Astrocyte (in vitro differentiated cells and primary cell): ENCODE measurements at regions not wholly inside any gene's neighbourhood (a gene's known extent, or its start where the extent isn't known, plus 50 kb on each side); places are given as distances from the start of the nearest gene placed in this dataset.

Source experiments
- DNase-seq: peaks from one replicate; pipeline ENCODE4 v3.0.0-alpha.2; 2010; ENCODE audit warnings: low read depth
- FAIRE-seq: peaks from 2 replicates; lab custom pipeline; 2011; peaks lifted over from hg19 to GRCh38; lab: Jason Lieb, UNC
- H2AFZ ChIP-seq: 2 replicates; pipeline ENCODE4 v1.6.0; 2012; ENCODE audit warnings: low read depth, low read length, inconsistent platforms
- H3K27ac ChIP-seq: 2 replicates; pipeline ENCODE4 v1.5.1; 2011; ENCODE audit warnings: low read depth, low read length, inconsistent platforms
- H3K27me3 ChIP-seq: 2 replicates; pipeline ENCODE4 v1.6.0; 2011; ENCODE audit warnings: low read length, inconsistent platforms; ENCODE audit not compliant: insufficient read depth
- H3K36me3 ChIP-seq: 2 replicates; pipeline ENCODE4 v1.5.1; 2011; ENCODE audit warnings: low read length, inconsistent platforms; ENCODE audit not compliant: insufficient read depth
- H3K4me1 ChIP-seq: 2 replicates; pipeline ENCODE4 v1.5.1; 2011; ENCODE audit warnings: low read length, inconsistent platforms; ENCODE audit not compliant: insufficient read depth
- H3K4me2 ChIP-seq: 2 replicates; pipeline ENCODE4 v1.6.0; 2012; ENCODE audit warnings: low read length, inconsistent platforms
- H3K4me3 ChIP-seq: 2 replicates; pipeline ENCODE4 v1.5.1; 2011; ENCODE audit warnings: low read depth, mild to moderate bottlenecking, low read length, inconsistent platforms; ENCODE audit not compliant: insufficient read depth
- H3K79me2 ChIP-seq: 2 replicates; pipeline ENCODE4 v1.6.0; 2012; ENCODE audit warnings: mild to moderate bottlenecking, low read length, inconsistent platforms; ENCODE audit not compliant: insufficient read depth
- H3K9ac ChIP-seq: 2 replicates; pipeline ENCODE4 v1.6.0; 2012; ENCODE audit warnings: mild to moderate bottlenecking, low read length, inconsistent platforms
- H3K9me3 ChIP-seq: 2 replicates; pipeline ENCODE4 v1.5.1; 2012; ENCODE audit warnings: low read depth, mild to moderate bottlenecking, low read length, inconsistent platforms; ENCODE audit not compliant: insufficient read depth
- H4K20me1 ChIP-seq: 2 replicates; pipeline ENCODE4 v1.6.0; 2012; ENCODE audit warnings: low read length, inconsistent platforms; ENCODE audit not compliant: insufficient read depth
- H3K27ac Mint-ChIP-seq: one replicate; pipeline ENCODE4 v1.8.0; 2021; ENCODE audit warnings: mild to moderate bottlenecking, mixed read lengths; ENCODE audit not compliant: unreplicated experiment
- H3K27me3 Mint-ChIP-seq: one replicate; pipeline ENCODE4 v1.8.0; 2021; ENCODE audit warnings: low read depth, mixed read lengths; ENCODE audit not compliant: unreplicated experiment
- H3K36me3 Mint-ChIP-seq: one replicate; pipeline ENCODE4 v1.8.0; 2021; ENCODE audit warnings: low read depth, mixed read lengths; ENCODE audit not compliant: unreplicated experiment
- H3K4me1 Mint-ChIP-seq: one replicate; pipeline ENCODE4 v1.8.0; 2021; ENCODE audit warnings: low read depth, mixed read lengths; ENCODE audit not compliant: unreplicated experiment
- H3K4me3 Mint-ChIP-seq: one replicate; pipeline ENCODE4 v1.8.0; 2021; ENCODE audit warnings: mild to moderate bottlenecking, moderate library complexity, mixed read lengths; ENCODE audit not compliant: unreplicated experiment
- H3K9me3 Mint-ChIP-seq: one replicate; pipeline ENCODE4 v1.8.0; 2021; ENCODE audit warnings: mild to moderate bottlenecking, mixed read lengths; ENCODE audit not compliant: unreplicated experiment
- CTCF ChIP-seq: IDR thresholded peaks from 2 replicates; pipeline ENCODE4 v1.5.1; 2011; ENCODE audit warnings: low read depth, mild to moderate bottlenecking, inconsistent platforms, low read length, moderate library complexity; ENCODE audit not compliant: insufficient read depth
- EZH2 ChIP-seq: IDR thresholded peaks from 2 replicates; pipeline ENCODE4 v1.6.1; 2012; ENCODE audit warnings: mild to moderate bottlenecking, low read length, inconsistent platforms; ENCODE audit not compliant: insufficient read depth

GRCh38 chr18:42289526-42289925 lies 334.5 kb downstream of the PIK3C3 start:
- no peaks in the 10 kb centered on the region for H3K4me1 Mint-ChIP-seq
- no peak overlapping the region for H3K4me3 Mint-ChIP-seq
- H3K4me3 ChIP-seq = no peak overlapping the region
- H3K36me3 Mint-ChIP-seq = no peaks in the 10 kb centered on the region
- H3K9me3 Mint-ChIP-seq = no peaks in the 10 kb centered on the region
- H4K20me1 ChIP-seq = no peaks in the 10 kb centered on the region
- H3K36me3 ChIP-seq = no peaks in the 10 kb centered on the region
- no peak overlapping the region for H3K27ac Mint-ChIP-seq
- no peaks in the 10 kb centered on the region for H3K27me3 ChIP-seq
- no peaks in the 10 kb centered on the region for H3K9me3 ChIP-seq
- no peaks in the 10 kb centered on the region for H3K79me2 ChIP-seq
- TF ChIP-seq CTCF (no peak), EZH2 (no peak)
- H2AFZ ChIP-seq = no peak overlapping the region
- FAIRE-seq (no peak), DNase-seq (no peak)
- H3K27ac ChIP-seq = no peak overlapping the region
- no peak overlapping the region for H3K4me2 ChIP-seq
- no peaks in the 10 kb centered on the region for H3K27me3 Mint-ChIP-seq
- no peak overlapping the region for H3K9ac ChIP-seq
- H3K4me1 ChIP-seq = no peaks in the 10 kb centered on the region

GRCh38 chr18:42290318-42291307 lies 335.6 kb downstream of the PIK3C3 start:
- Histone ChIP-seq H3K9me3 (no peaks in the 10 kb centered on the region), H3K36me3 (no peaks in the 10 kb centered on the region), H4K20me1 (no peaks in the 10 kb centered on the region), H3K9ac (no peak overlapping the region), H2AFZ (no peak overlapping the region), H3K4me2 (no peak overlapping the region), H3K4me3 (no peak overlapping the region), H3K27me3 (no peaks in the 10 kb centered on the region), H3K27ac (no peak overlapping the region), H3K79me2 (no peaks in the 10 kb centered on the region), H3K4me1 (no peaks in the 10 kb centered on the region)
- H3K4me1 Mint-ChIP-seq = no peaks in the 10 kb centered on the region
- H3K36me3 Mint-ChIP-seq = no peaks in the 10 kb centered on the region
- DNase-seq = no peak
- FAIRE-seq = no peak
- H3K27me3 Mint-ChIP-seq = no peaks in the 10 kb centered on the region
- no peak for TF ChIP-seq EZH2
- no peak for TF ChIP-seq CTCF
- H3K4me3 Mint-ChIP-seq = no peak overlapping the region
- no peak overlapping the region for H3K27ac Mint-ChIP-seq
- H3K9me3 Mint-ChIP-seq = no peaks in the 10 kb centered on the region

GRCh38 chr18:42292654-42293053 lies 337.6 kb downstream of the PIK3C3 start:
- Mint-ChIP-seq H3K36me3 (no peaks in the 10 kb centered on the region), H3K9me3 (no peaks in the 10 kb centered on the region), H3K4me3 (no peak overlapping the region), H3K4me1 (no peaks in the 10 kb centered on the region), H3K27ac (no peak overlapping the region), H3K27me3 (no peaks in the 10 kb centered on the region)
- H3K79me2 ChIP-seq = no peaks in the 10 kb centered on the region
- no peak overlapping the region for H3K4me2 ChIP-seq
- no peaks in the 10 kb centered on the region for H3K4me1 ChIP-seq
- H3K4me3 ChIP-seq = no peak overlapping the region
- H3K27ac ChIP-seq = no peak overlapping the region
- H3K9me3 ChIP-seq = no peaks in the 10 kb centered on the region
- no peaks in the 10 kb centered on the region for H3K36me3 ChIP-seq
- no peak overlapping the region for H3K9ac ChIP-seq
- H4K20me1 ChIP-seq = no peaks in the 10 kb centered on the region
- no peak for TF ChIP-seq CTCF
- no peak for TF ChIP-seq EZH2
- FAIRE-seq = no peak
- H3K27me3 ChIP-seq = no peaks in the 10 kb centered on the region
- no peak overlapping the region for H2AFZ ChIP-seq
- DNase-seq = no peak
